Nephron progenitor cell (in vitro differentiated cells): ENCODE measurements at regions not wholly inside any gene's neighbourhood (a gene's known extent, or its start where the extent isn't known, plus 50 kb on each side); places are given as distances from the start of the nearest gene placed in this dataset.

Experiments
- DNase-seq: peaks from one replicate; pipeline ENCODE4 v3.0.0; 2021
- H3K27ac Mint-ChIP-seq: 2 replicates; pipeline ENCODE4 v1.8.0; 2021; ENCODE audit warnings: mild to moderate bottlenecking, moderate library complexity, mixed read lengths
- H3K27me3 Mint-ChIP-seq: 2 replicates; pipeline ENCODE4 v1.8.0; 2021; ENCODE audit warnings: mild to moderate bottlenecking, low read depth, mixed read lengths; ENCODE audit not compliant: poor library complexity
- H3K36me3 Mint-ChIP-seq: 2 replicates; pipeline ENCODE4 v1.8.0; 2021; ENCODE audit warnings: low read depth, mixed read lengths
- H3K4me1 Mint-ChIP-seq: 2 replicates; pipeline ENCODE4 v1.8.0; 2021; ENCODE audit warnings: mixed read lengths
- H3K4me3 Mint-ChIP-seq: 2 replicates; pipeline ENCODE4 v1.8.0; 2021; ENCODE audit warnings: mild to moderate bottlenecking, moderate library complexity, mixed read lengths
- H3K9me3 Mint-ChIP-seq: 2 replicates; pipeline ENCODE4 v1.8.0; 2021; ENCODE audit warnings: mild to moderate bottlenecking, moderate library complexity, mixed read lengths
- CTCF ChIP-seq: fragments of 200-600 bp; sonication (generic); IDR thresholded peaks from 2 replicates; pipeline ENCODE4 v1.5.0; 2021; ENCODE audit warnings: antibody characterized with exemption

GRCh38 chr2:226050822-226051221 is 651.3 kb downstream of the NYAP2 start:
- peak overlapping the region; percentile 44 for H3K27ac Mint-ChIP-seq
- no peak overlapping the region for H3K4me3 Mint-ChIP-seq
- no peak for TF ChIP-seq CTCF
- no peaks in the 10 kb centered on the region for H3K9me3 Mint-ChIP-seq
- H3K36me3 Mint-ChIP-seq, result no peaks in the 10 kb centered on the region
- DNase-seq, result no peak
- no peaks in the 10 kb centered on the region for H3K27me3 Mint-ChIP-seq
- H3K4me1 Mint-ChIP-seq, result peaks cover 18% of the 10 kb centered on the region

- H3K27ac Mint-ChIP-seq, result peak overlapping the region; percentile 89
- no peaks in the 10 kb centered on the region for H3K36me3 Mint-ChIP-seq
- peaks cover 18% of the 10 kb centered on the region for H3K4me1 Mint-ChIP-seq
- no peaks in the 10 kb centered on the region for H3K27me3 Mint-ChIP-seq
- H3K4me3 Mint-ChIP-seq, result peak overlapping the region; percentile 44
- peak; percentile 39 for DNase-seq
- TF ChIP-seq CTCF, result no peak
- H3K9me3 Mint-ChIP-seq, result no peaks in the 10 kb centered on the region
Observed at GRCh38 chr2:226048611-226049010, 649.1 kb downstream of the NYAP2 start.

GRCh38 chr2:226045080-226045479 is 645.6 kb downstream of the NYAP2 start:
- no peaks in the 10 kb centered on the region for H3K36me3 Mint-ChIP-seq
- H3K27me3 Mint-ChIP-seq, result peaks cover 3% of the 10 kb centered on the region
- no peak overlapping the region for H3K27ac Mint-ChIP-seq
- H3K4me1 Mint-ChIP-seq, result peaks cover 24% of the 10 kb centered on the region
- H3K9me3 Mint-ChIP-seq, result no peaks in the 10 kb centered on the region
- H3K4me3 Mint-ChIP-seq, result no peak overlapping the region
- no peak for DNase-seq
- TF ChIP-seq CTCF, result no peak

- no peak overlapping the region for H3K4me3 Mint-ChIP-seq
- DNase-seq, result no peak
- no peak for TF ChIP-seq CTCF
- H3K9me3 Mint-ChIP-seq, result peaks cover 22% of the 10 kb centered on the region
- H3K4me1 Mint-ChIP-seq, result peaks cover 9% of the 10 kb centered on the region
- H3K36me3 Mint-ChIP-seq, result peaks cover 14% of the 10 kb centered on the region
- peaks cover 3% of the 10 kb centered on the region for H3K27me3 Mint-ChIP-seq
- H3K27ac Mint-ChIP-seq, result peak overlapping the region; percentile 69
Observed at GRCh38 chr2:226040344-226040900, 640.9 kb downstream of the NYAP2 start.

GRCh38 chr2:226037526-226037925 is 638.0 kb downstream of the NYAP2 start:
- Mint-ChIP-seq H3K27ac (no peak overlapping the region), H3K9me3 (peaks cover 25% of the 10 kb centered on the region), H3K27me3 (peaks cover 3% of the 10 kb centered on the region), H3K36me3 (peaks cover 14% of the 10 kb centered on the region), H3K4me3 (no peak overlapping the region), H3K4me1 (peaks cover 10% of the 10 kb centered on the region)
- no peak for TF ChIP-seq CTCF
- DNase-seq, result no peak

GRCh38 chr2:226031647-226032501 is 632.4 kb downstream of the NYAP2 start:
- Mint-ChIP-seq H3K27ac (peak overlapping the region; percentile 97), H3K27me3 (peaks cover 1% of the 10 kb centered on the region), H3K4me3 (peak overlapping the region; percentile 91), H3K4me1 (peaks cover 33% of the 10 kb centered on the region), H3K36me3 (peaks cover 7% of the 10 kb centered on the region), H3K9me3 (peaks cover 16% of the 10 kb centered on the region)
- no peak for TF ChIP-seq CTCF
- DNase-seq, result no peak
